ENCODE measurements at regions not wholly inside any gene's neighbourhood (a gene's known extent, or its start where the extent isn't known, plus 50 kb on each side); places are given as distances from the start of the nearest gene placed in this dataset.

DNA sequence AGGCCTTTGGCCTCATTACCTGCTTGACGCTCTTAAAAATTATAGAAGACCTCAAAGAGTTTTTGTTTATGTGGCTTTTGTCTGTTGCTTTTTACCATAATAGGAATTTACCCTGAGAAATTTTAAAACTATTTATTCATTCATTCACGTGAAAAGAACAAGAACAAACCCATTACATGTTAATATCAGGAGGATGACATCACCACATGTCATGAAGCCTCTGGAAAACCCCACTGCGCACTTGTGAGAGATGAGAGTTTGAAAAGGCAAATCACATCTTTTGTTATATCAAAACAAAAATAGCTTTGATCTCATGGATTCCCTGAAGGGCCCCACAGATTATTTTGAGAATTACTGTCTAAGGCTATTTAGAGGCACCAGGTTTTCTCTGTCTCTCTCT, 61.3 kb upstream of the EYA2 start:
- ATAC-seq (no peak), DNase-seq (no peak)
- H3K9me3 ChIP-seq (ENCODE audit: low read length) = no peaks in the 10 kb centered on the region
- no peaks in the 10 kb centered on the region for H3K36me3 ChIP-seq (ENCODE audit: low read depth, low read length)
- H3K4me3 ChIP-seq (ENCODE audit: low read length) = no peak overlapping the region
- TF ChIP-seq, protein P1, sequence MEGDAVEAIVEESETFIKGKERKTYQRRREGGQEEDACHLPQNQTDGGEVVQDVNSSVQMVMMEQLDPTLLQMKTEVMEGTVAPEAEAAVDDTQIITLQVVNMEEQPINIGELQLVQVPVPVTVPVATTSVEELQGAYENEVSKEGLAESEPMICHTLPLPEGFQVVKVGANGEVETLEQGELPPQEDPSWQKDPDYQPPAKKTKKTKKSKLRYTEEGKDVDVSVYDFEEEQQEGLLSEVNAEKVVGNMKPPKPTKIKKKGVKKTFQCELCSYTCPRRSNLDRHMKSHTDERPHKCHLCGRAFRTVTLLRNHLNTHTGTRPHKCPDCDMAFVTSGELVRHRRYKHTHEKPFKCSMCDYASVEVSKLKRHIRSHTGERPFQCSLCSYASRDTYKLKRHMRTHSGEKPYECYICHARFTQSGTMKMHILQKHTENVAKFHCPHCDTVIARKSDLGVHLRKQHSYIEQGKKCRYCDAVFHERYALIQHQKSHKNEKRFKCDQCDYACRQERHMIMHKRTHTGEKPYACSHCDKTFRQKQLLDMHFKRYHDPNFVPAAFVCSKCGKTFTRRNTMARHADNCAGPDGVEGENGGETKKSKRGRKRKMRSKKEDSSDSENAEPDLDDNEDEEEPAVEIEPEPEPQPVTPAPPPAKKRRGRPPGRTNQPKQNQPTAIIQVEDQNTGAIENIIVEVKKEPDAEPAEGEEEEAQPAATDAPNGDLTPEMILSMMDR (conservative IDR thresholded peaks at IDR 0.05; ENCODE audit: low read depth, low read length) = no peak
- TF ChIP-seq EZH2phosphoT487 (IDR thresholded peaks at IDR 0.05; ENCODE audit: borderline replicate concordance, low read length) (no peak), EZH2 (IDR thresholded peaks at IDR 0.05; ENCODE audit: low read length, unreplicated experiment) (no peak)
- H4K20me1 ChIP-seq (ENCODE audit: low read length) = no peaks in the 10 kb centered on the region
- H3K27me3 ChIP-seq (ENCODE audit: low read length) = peaks cover 16% of the 10 kb centered on the region; the same call in 1 of the 2 replicates
- no TSS peak for BruUV-seq (replicated peaks)
- H3F3A ChIP-seq (ENCODE audit: low read length, unreplicated experiment) = no peaks in the 10 kb centered on the region
- intact Hi-C loops (cut with micrococcal nuclease) = no loop called here
- no peaks in the 10 kb centered on the region for H3K9me2 ChIP-seq (replicated peaks; ENCODE audit: low read length)
- no peak overlapping the region for H3K27ac ChIP-seq (ENCODE audit: low read length)
- peaks cover 7% of the 10 kb centered on the region for H3K4me1 ChIP-seq (ENCODE audit: insufficient read depth, low read length)
- ChIA-PET POLR2A (ENCODE audit: unreplicated experiment) (no interaction called here), CTCF (no interaction called here)
- H3K9ac ChIP-seq (ENCODE audit: low read length) = no peak overlapping the region
- no peaks in the 10 kb centered on the region for H3K79me2 ChIP-seq (ENCODE audit: low read length)
- H2AFZ ChIP-seq (ENCODE audit: low read length) = no peak overlapping the region
- H3K4me2 ChIP-seq (ENCODE audit: low read length) = no peak overlapping the region

DNA sequence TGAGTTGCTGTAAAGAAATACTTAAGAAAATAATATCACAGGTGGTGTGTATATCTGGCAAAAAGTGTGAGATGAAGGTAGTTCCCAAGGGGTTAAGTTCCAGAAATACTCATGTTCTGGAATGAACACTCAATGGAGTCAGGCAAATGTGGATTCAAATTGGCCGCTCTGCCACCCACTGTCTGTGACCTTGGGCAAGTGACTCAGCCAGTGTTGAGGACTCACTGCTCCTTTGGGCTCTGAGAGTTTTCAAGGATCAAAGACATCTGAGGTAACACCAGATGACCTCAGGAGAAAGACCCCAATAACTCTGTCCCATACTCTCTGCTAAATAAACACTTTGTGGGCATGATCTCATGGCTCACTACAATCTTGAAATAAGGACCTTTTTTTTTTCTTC, 59.2 kb upstream of the EYA2 start:
- ChIA-PET POLR2A (ENCODE audit: unreplicated experiment) (no interaction called here), CTCF (no interaction called here)
- no peaks in the 10 kb centered on the region for H3K9me2 ChIP-seq (replicated peaks; ENCODE audit: low read length)
- intact Hi-C loops (cut with micrococcal nuclease) = no loop called here
- ATAC-seq (no peak), DNase-seq (no peak)
- no TSS peak for BruUV-seq (replicated peaks)
- H3K79me2 ChIP-seq (ENCODE audit: low read length) = no peaks in the 10 kb centered on the region
- H4K20me1 ChIP-seq (ENCODE audit: low read length) = no peaks in the 10 kb centered on the region
- no peak overlapping the region for H3K9ac ChIP-seq (ENCODE audit: low read length)
- no peaks in the 10 kb centered on the region for H3F3A ChIP-seq (ENCODE audit: low read length, unreplicated experiment)
- no peaks in the 10 kb centered on the region for H3K4me1 ChIP-seq (ENCODE audit: insufficient read depth, low read length)
- no peaks in the 10 kb centered on the region for H3K9me3 ChIP-seq (ENCODE audit: low read length)
- no peak overlapping the region for H3K4me2 ChIP-seq (ENCODE audit: low read length)
- H3K27me3 ChIP-seq (ENCODE audit: low read length) = peaks cover 35% of the 10 kb centered on the region
- no peak overlapping the region for H3K4me3 ChIP-seq (ENCODE audit: low read length)
- no peaks in the 10 kb centered on the region for H3K36me3 ChIP-seq (ENCODE audit: low read depth, low read length)
- no peak overlapping the region for H2AFZ ChIP-seq (ENCODE audit: low read length)
- no peak overlapping the region for H3K27ac ChIP-seq (ENCODE audit: low read length)
- no peak for TF ChIP-seq EZH2phosphoT487 (IDR thresholded peaks at IDR 0.05; ENCODE audit: borderline replicate concordance, low read length)
- TF ChIP-seq, protein P1 (conservative IDR thresholded peaks at IDR 0.05; ENCODE audit: low read depth, low read length) = no peak
- no peak for TF ChIP-seq EZH2 (IDR thresholded peaks at IDR 0.05; ENCODE audit: low read length, unreplicated experiment)

DNA sequence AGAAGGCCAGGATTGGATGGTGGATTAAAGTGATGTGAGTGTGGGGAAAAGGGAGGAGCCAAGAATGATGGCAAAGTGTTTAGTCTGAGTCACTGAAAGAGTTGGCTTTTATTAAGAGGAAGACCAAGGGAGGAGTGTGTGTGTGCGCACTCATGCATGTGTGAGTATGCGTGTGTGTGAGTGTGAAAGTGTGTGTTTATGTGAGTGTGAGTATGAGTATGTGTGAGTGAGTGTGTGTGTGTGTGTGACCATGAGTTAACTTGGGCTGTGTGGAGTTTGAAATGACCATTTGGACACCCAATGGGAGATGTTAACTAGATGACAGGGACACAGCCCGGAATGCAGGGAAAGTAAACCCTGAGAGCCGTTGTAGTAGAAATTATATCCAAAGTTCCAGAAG, 57.6 kb upstream of the EYA2 start:
- BruUV-seq (replicated peaks) = no TSS peak
- H3K36me3 ChIP-seq (ENCODE audit: low read depth, low read length) = no peaks in the 10 kb centered on the region
- no peaks in the 10 kb centered on the region for H3K79me2 ChIP-seq (ENCODE audit: low read length)
- DNase-seq (no peak), ATAC-seq (no peak)
- H2AFZ ChIP-seq (ENCODE audit: low read length) = no peak overlapping the region
- H3K9me3 ChIP-seq (ENCODE audit: low read length) = no peaks in the 10 kb centered on the region
- H3K4me2 ChIP-seq (ENCODE audit: low read length) = no peak overlapping the region
- no peaks in the 10 kb centered on the region for H3K9me2 ChIP-seq (replicated peaks; ENCODE audit: low read length)
- ChIA-PET POLR2A (ENCODE audit: unreplicated experiment) (no interaction called here), CTCF (no interaction called here)
- H3K27me3 ChIP-seq (ENCODE audit: low read length) = peaks cover 52% of the 10 kb centered on the region
- H3K9ac ChIP-seq (ENCODE audit: low read length) = no peak overlapping the region
- no peak overlapping the region for H3K4me3 ChIP-seq (ENCODE audit: low read length)
- no peaks in the 10 kb centered on the region for H3F3A ChIP-seq (ENCODE audit: low read length, unreplicated experiment)
- H4K20me1 ChIP-seq (ENCODE audit: low read length) = no peaks in the 10 kb centered on the region
- H3K27ac ChIP-seq (ENCODE audit: low read length) = no peak overlapping the region
- TF ChIP-seq EZH2 (IDR thresholded peaks at IDR 0.05; ENCODE audit: low read length, unreplicated experiment) (no peak), EZH2phosphoT487 (IDR thresholded peaks at IDR 0.05; ENCODE audit: borderline replicate concordance, low read length) (no peak)
- TF ChIP-seq, protein P1 (conservative IDR thresholded peaks at IDR 0.05; ENCODE audit: low read depth, low read length) = no peak
- intact Hi-C loops (cut with micrococcal nuclease) = no loop called here
- H3K4me1 ChIP-seq (ENCODE audit: insufficient read depth, low read length) = no peaks in the 10 kb centered on the region

All from PC-3 (cell line).